ENCODE measurements at regions not wholly inside any gene's neighbourhood (a gene's known extent, or its start where the extent isn't known, plus 50 kb on each side); places are given as distances from the start of the nearest gene placed in this dataset.

DNA sequence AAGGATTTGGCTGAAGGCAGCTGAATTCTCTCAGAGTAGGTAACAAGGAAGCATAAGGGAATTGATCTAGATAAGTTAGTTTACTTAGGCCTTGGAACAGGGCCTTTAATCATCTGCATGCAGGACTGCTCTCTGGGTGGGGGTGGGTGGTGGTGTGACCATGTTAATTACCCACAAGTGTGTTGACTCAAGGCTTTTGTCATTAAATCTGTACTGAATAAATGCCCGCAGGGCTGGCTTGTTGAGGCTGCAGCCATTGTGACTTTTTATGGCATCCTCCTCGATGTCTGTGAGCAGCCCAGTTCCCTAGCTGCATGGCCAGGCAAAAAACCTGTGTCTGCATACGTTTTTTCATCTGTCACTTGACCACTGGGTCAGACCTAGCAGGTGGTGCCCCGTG, 63.5 kb upstream of the ASCC3 start:
- Mint-ChIP-seq H3K27ac (no peak overlapping the region), H3K27me3 (peaks cover 1 to 5% of the 10 kb centered on the region in 2 donors), H3K36me3 (no peaks in the 10 kb centered on the region), H3K4me1 (no peaks in the 10 kb centered on the region), H3K9me3 (peaks cover 0 to 31% (median 14%) of the 10 kb centered on the region in 8 donors), H3K4me3 (no peak overlapping the region)
- H3K27ac ChIP-seq (ENCODE audit: low read depth, low read length) = no peak overlapping the region
- H3K27me3 ChIP-seq (ENCODE audit: insufficient read depth, low read length) = no peaks in the 10 kb centered on the region
- no peak for DNase-seq
- POLR2A ChIA-PET (ENCODE audit: partially characterized antibody) = no interaction called here
- H3K9me3 ChIP-seq (ENCODE audit: control insufficient read depth in 1 of 2, low read length in 2 of 2) = no peaks in the 10 kb centered on the region
- H3K36me3 ChIP-seq (ENCODE audit: insufficient read depth, low read length) = no peaks in the 10 kb centered on the region
- intact Hi-C loops (cut with micrococcal nuclease) = no loop called here
- CTCF ChIA-PET (ENCODE audit: partially characterized antibody) = no interaction called here
- no peak overlapping the region for H3K4me3 ChIP-seq (ENCODE audit: low read length in 2 of 2)
- H3K4me1 ChIP-seq (ENCODE audit: insufficient read depth, low read length) = no peaks in the 10 kb centered on the region

DNA sequence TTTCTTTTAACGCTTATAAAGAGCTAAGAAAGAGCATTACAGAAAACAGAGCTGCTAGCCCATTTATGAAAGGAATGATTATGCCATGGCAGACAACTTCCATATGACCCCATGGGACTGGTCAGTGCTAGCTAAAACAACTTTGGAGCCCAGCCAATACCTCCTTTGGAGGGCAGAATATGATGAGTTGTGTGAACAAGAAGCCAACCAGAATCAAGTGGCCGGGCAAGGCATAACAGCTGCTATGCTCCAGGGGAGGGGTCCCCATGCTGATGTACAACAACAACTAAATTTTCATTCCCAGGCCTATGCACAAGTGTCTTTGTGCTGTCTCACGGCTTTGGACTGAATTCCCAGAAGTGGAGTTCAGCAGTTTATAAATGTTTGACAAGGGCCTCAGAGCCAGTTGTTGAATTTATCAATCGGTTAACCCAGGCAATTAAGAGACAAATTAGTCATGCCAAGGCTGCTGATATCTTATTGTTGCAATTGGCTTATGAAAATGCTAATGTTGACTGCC, 65.0 kb upstream of the ASCC3 start:
- Mint-ChIP-seq H3K36me3 (no peaks in the 10 kb centered on the region), H3K27me3 (peaks cover 1 to 2% of the 10 kb centered on the region in 2 donors), H3K4me3 (no peak overlapping the region), H3K27ac (no peak overlapping the region), H3K9me3 (peaks cover 0 to 27% (median 12%) of the 10 kb centered on the region in 8 donors), H3K4me1 (no peaks in the 10 kb centered on the region)
- intact Hi-C loops (cut with micrococcal nuclease) = no loop called here
- POLR2A ChIA-PET (ENCODE audit: partially characterized antibody) = no interaction called here
- DNase-seq = no peak
- H3K9me3 ChIP-seq (ENCODE audit: control insufficient read depth in 1 of 2, low read length in 2 of 2) = no peaks in the 10 kb centered on the region
- H3K27me3 ChIP-seq (ENCODE audit: insufficient read depth, low read length) = no peaks in the 10 kb centered on the region
- no peaks in the 10 kb centered on the region for H3K36me3 ChIP-seq (ENCODE audit: insufficient read depth, low read length)
- H3K4me3 ChIP-seq (ENCODE audit: low read length in 2 of 2) = no peak overlapping the region
- H3K27ac ChIP-seq (ENCODE audit: low read depth, low read length) = no peak overlapping the region
- CTCF ChIA-PET (ENCODE audit: partially characterized antibody) = no interaction called here
- H3K4me1 ChIP-seq (ENCODE audit: insufficient read depth, low read length) = no peaks in the 10 kb centered on the region

DNA sequence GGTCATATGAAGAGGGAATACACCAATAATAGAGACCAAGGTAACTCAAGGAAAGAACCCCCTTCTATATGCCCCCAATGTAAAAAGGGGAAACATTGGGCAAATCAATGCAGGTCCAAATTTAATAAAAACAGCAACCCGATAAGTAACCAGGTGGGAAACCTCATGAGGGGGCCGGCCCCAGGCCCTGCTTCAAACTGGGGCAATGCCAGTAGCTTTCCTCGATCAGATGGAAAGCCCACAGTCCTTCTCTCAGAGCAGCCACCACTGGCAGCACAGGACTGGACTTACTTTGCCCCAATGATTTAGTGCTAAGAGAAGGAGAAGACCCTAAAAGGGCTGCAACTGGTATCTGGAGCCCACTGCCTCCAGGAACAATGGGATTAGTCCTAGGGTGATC, 65.6 kb upstream of the ASCC3 start:
- intact Hi-C loops (cut with micrococcal nuclease) = no loop called here

DNA sequence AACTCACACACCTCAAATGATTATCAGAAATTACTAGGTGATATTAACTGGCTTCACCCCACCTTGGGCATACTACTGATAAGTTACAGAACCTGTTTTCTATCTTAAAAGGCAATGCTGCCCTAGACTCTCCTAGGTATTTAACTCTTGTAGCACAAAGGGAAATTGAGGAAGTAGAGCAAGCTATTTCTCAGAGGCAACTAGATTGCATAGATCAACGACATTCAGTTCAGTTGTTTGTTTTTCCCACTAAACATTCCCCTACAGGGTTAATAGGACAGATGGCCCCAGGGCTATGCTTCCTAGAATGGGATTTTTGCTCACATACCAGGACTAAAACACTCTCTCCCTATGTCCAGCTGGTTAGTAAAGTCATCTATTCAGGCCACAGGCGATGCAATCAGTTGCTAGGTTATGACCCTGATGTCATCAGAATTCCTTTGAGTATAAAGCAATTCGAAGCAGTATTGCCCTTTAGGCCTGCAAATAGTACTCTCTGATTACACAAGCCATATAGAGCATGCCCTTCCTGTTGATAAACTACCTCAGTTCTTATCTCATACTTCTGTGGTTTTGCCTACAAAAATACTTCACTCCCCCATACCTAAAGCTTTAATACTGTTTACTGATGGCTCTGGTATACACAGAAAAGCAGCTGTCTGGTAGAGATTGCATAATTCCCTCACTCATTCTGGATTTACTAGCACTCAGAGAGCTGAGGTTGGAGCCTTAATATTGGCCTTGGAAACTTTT, 67.4 kb upstream of the ASCC3 start:
- no peaks in the 10 kb centered on the region for H3K9me3 ChIP-seq (ENCODE audit: control insufficient read depth in 1 of 2, low read length in 2 of 2)
- Mint-ChIP-seq H3K27ac (no peak overlapping the region), H3K4me1 (no peaks in the 10 kb centered on the region), H3K27me3 (peaks cover 1 to 2% of the 10 kb centered on the region in 2 donors), H3K4me3 (no peak overlapping the region), H3K36me3 (no peaks in the 10 kb centered on the region), H3K9me3 (peaks cover 0 to 27% (median 11%) of the 10 kb centered on the region in 8 donors)
- POLR2A ChIA-PET (ENCODE audit: partially characterized antibody) = no interaction called here
- DNase-seq = no peak
- H3K36me3 ChIP-seq (ENCODE audit: insufficient read depth, low read length) = no peaks in the 10 kb centered on the region
- no peaks in the 10 kb centered on the region for H3K27me3 ChIP-seq (ENCODE audit: insufficient read depth, low read length)
- CTCF ChIA-PET (ENCODE audit: partially characterized antibody) = no interaction called here
- H3K4me1 ChIP-seq (ENCODE audit: insufficient read depth, low read length) = no peaks in the 10 kb centered on the region
- intact Hi-C loops (cut with micrococcal nuclease) = no loop called here
- H3K4me3 ChIP-seq (ENCODE audit: low read length in 2 of 2) = no peak overlapping the region
- H3K27ac ChIP-seq (ENCODE audit: low read depth, low read length) = no peak overlapping the region

More for the DNA sequence above, 65.6 kb upstream of the ASCC3 start:
- no peaks in the 10 kb centered on the region for H3K9me3 ChIP-seq (ENCODE audit: control insufficient read depth in 1 of 2, low read length in 2 of 2)
- no peaks in the 10 kb centered on the region for H3K27me3 ChIP-seq (ENCODE audit: insufficient read depth, low read length)
- no peak overlapping the region for H3K4me3 ChIP-seq (ENCODE audit: low read length in 2 of 2)
- no peaks in the 10 kb centered on the region for H3K4me1 ChIP-seq (ENCODE audit: insufficient read depth, low read length)
- ChIA-PET POLR2A (ENCODE audit: partially characterized antibody) (no interaction called here), CTCF (ENCODE audit: partially characterized antibody) (no interaction called here)
- DNase-seq = no peak
- Mint-ChIP-seq H3K36me3 (no peaks in the 10 kb centered on the region), H3K9me3 (peaks cover 0 to 27% (median 12%) of the 10 kb centered on the region in 8 donors), H3K27me3 (peaks cover 1 to 2% of the 10 kb centered on the region in 2 donors), H3K4me1 (no peaks in the 10 kb centered on the region), H3K4me3 (no peak overlapping the region), H3K27ac (no peak overlapping the region)
- no peak overlapping the region for H3K27ac ChIP-seq (ENCODE audit: low read depth, low read length)
- no peaks in the 10 kb centered on the region for H3K36me3 ChIP-seq (ENCODE audit: insufficient read depth, low read length)

DNA sequence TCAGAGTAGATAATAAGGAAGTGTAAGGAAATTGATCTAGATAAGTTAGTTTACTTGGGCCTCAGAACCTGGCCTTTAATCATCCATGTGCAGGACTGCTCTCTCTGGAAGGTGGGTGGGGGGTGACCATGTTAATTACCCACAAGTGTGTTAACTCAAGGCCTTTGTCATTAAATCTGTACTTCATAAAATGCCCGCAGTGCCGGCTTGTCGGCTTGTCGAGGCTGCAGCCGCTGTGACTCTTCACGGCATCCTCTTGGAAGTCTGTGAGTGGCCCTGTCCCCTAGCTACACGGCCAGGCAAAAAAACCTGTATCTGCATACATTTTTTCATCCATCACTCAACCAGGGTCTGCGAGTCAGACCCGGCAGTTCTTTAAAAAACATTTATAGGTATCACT, 70.9 kb upstream of the ASCC3 start:
- Histone ChIP-seq H3K9me3 (ENCODE audit: control insufficient read depth in 1 of 2, low read length in 2 of 2) (no peaks in the 10 kb centered on the region), H3K4me1 (ENCODE audit: insufficient read depth, low read length) (no peaks in the 10 kb centered on the region), H3K36me3 (ENCODE audit: insufficient read depth, low read length) (no peaks in the 10 kb centered on the region), H3K27me3 (ENCODE audit: insufficient read depth, low read length) (no peaks in the 10 kb centered on the region), H3K27ac (ENCODE audit: low read depth, low read length) (no peak overlapping the region), H3K4me3 (ENCODE audit: low read length in 2 of 2) (no peak overlapping the region)
- Mint-ChIP-seq H3K9me3 (peaks cover 0 to 22% (median 11%) of the 10 kb centered on the region in 8 donors), H3K36me3 (no peaks in the 10 kb centered on the region), H3K27ac (no peak overlapping the region), H3K27me3 (no peaks in the 10 kb centered on the region), H3K4me3 (no peak overlapping the region), H3K4me1 (no peaks in the 10 kb centered on the region)
- ChIA-PET CTCF (ENCODE audit: partially characterized antibody) (no interaction called here), POLR2A (ENCODE audit: partially characterized antibody) (no interaction called here)
- DNase-seq = no peak
- intact Hi-C loops (cut with micrococcal nuclease) = no loop called here

DNA sequence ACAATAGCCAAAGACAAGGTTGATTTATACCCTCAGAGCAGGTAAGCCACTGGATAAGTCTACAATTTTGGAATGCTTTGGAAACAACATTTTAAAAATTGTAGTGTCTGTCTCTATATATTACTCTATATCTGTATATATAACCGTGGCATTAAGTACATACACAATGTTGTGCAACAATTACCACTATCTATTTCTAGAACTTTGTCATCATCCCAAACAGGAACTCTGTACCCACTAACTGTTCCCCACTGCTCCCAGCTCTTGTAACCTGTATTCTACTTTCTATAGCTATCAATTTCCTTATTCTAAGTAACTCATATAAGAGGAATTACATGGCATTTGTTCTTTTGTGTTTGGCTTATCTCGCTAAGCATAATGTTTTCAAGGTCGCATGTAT, 78.2 kb upstream of the ASCC3 start:
- Mint-ChIP-seq H3K27me3 (peaks cover 4% of the 10 kb centered on the region in 2 donors), H3K9me3 (peaks cover 0 to 2% (median 0%) of the 10 kb centered on the region in 8 donors), H3K4me3 (no peak overlapping the region), H3K36me3 (no peaks in the 10 kb centered on the region), H3K27ac (no peak overlapping the region), H3K4me1 (no peaks in the 10 kb centered on the region)
- Histone ChIP-seq H3K27me3 (ENCODE audit: insufficient read depth, low read length) (no peaks in the 10 kb centered on the region), H3K4me3 (ENCODE audit: low read length in 2 of 2) (no peak overlapping the region), H3K4me1 (ENCODE audit: insufficient read depth, low read length) (no peaks in the 10 kb centered on the region), H3K27ac (ENCODE audit: low read depth, low read length) (no peak overlapping the region), H3K9me3 (ENCODE audit: control insufficient read depth in 1 of 2, low read length in 2 of 2) (no peaks in the 10 kb centered on the region), H3K36me3 (ENCODE audit: insufficient read depth, low read length) (no peaks in the 10 kb centered on the region)
- no peak for DNase-seq
- ChIA-PET POLR2A (ENCODE audit: partially characterized antibody) (no interaction called here), CTCF (ENCODE audit: partially characterized antibody) (no interaction called here)
- intact Hi-C loops (cut with micrococcal nuclease) = no loop called here

DNA sequence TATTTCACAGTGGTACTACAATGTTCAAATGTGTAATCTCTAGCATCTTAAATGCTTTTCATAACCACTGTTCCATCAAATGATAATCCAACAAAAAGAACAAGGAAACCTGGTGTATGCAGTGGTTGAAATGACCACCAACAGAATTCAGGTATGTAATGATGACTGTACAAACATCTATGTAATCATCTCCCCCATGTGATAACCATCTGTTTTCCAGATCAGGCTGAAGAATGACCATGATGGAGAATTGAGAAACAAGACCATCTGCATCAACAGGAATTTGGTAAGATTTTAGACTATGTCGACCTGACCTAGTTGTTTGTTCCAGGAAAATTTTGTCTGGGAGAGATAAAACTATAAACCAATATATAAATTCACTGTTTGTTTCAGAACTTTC, 81.3 kb upstream of the ASCC3 start:
- no peaks in the 10 kb centered on the region for H3K4me1 Mint-ChIP-seq
- H3K9me3 Mint-ChIP-seq = peaks cover 0 to 7% (median 0%) of the 10 kb centered on the region in 8 donors
- H3K36me3 Mint-ChIP-seq = no peaks in the 10 kb centered on the region
- H3K27me3 Mint-ChIP-seq = peaks cover 4 to 7% of the 10 kb centered on the region in 2 donors
- CTCF ChIA-PET (ENCODE audit: partially characterized antibody) = no interaction called here
- DNase-seq = no peak
- no peak overlapping the region for H3K4me3 Mint-ChIP-seq
- Histone ChIP-seq H3K9me3 (ENCODE audit: control insufficient read depth in 1 of 2, low read length in 2 of 2) (no peaks in the 10 kb centered on the region), H3K4me1 (ENCODE audit: insufficient read depth, low read length) (no peaks in the 10 kb centered on the region), H3K36me3 (ENCODE audit: insufficient read depth, low read length) (no peaks in the 10 kb centered on the region), H3K4me3 (ENCODE audit: low read length in 2 of 2) (no peak overlapping the region), H3K27ac (ENCODE audit: low read depth, low read length) (no peak overlapping the region), H3K27me3 (ENCODE audit: insufficient read depth, low read length) (no peaks in the 10 kb centered on the region)
- H3K27ac Mint-ChIP-seq = no peak overlapping the region
- POLR2A ChIA-PET (ENCODE audit: partially characterized antibody) = no interaction called here
- intact Hi-C loops (cut with micrococcal nuclease) = no loop called here

Measured in CD4-positive, alpha-beta memory T cell (primary cell).